HEK293T (cell line): ENCODE measurements at regions not wholly inside any gene's neighbourhood (a gene's known extent, or its start where the extent isn't known, plus 50 kb on each side); places are given as distances from the start of the nearest gene placed in this dataset.

Experiments used
- CTCF ChIA-PET: fragments of 350-600 bp; formaldehyde crosslinking; extraction: SDS; loops from one replicate; lab custom pipeline; 2021; ENCODE audit warnings: antibody characterized with exemption, inconsistent platforms; lab: Yijun Ruan, JAX
- POLR2A ChIA-PET: fragments of 350-600 bp; formaldehyde crosslinking; extraction: SDS; loops from one replicate; lab custom pipeline; 2020; ENCODE audit warnings: antibody characterized with exemption, inconsistent platforms; lab: Yijun Ruan, JAX
- DNase-seq: peaks from one replicate; pipeline ENCODE4 v3.0.0; 2012; ENCODE audit warnings: mixed read lengths; ENCODE audit errors: extremely low spot score
- ARNT ChIP-seq: fragments of 450-650 bp; IDR thresholded peaks from 2 replicates; pipeline ENCODE4 v1.6.1; 2017; ENCODE audit warnings: mild to moderate bottlenecking
- BHLHE40 ChIP-seq: fragments of 450-650 bp; IDR thresholded peaks from 2 replicates; pipeline ENCODE4 v1.6.1; 2016; ENCODE audit warnings: mild to moderate bottlenecking, moderate library complexity, borderline replicate concordance
- CTBP1 ChIP-seq: fragments of 450-650 bp; IDR thresholded peaks from 2 replicates; pipeline ENCODE4 v1.6.1; 2016; ENCODE audit warnings: borderline replicate concordance
- ELF4 ChIP-seq: fragments of 450-650 bp; IDR thresholded peaks from 2 replicates; pipeline ENCODE4 v1.6.1; 2017; ENCODE audit warnings: antibody characterized with exemption
- FOXA1 ChIP-seq: fragments of 450-650 bp; IDR thresholded peaks from 2 replicates; pipeline ENCODE4 v1.6.1; 2016; ENCODE audit warnings: mild to moderate bottlenecking
- FOXK2 ChIP-seq: fragments of 450-650 bp; IDR thresholded peaks from 2 replicates; pipeline ENCODE4 v1.6.1; 2016; ENCODE audit warnings: mild to moderate bottlenecking
- FOXM1 ChIP-seq: fragments of 450-650 bp; IDR thresholded peaks from 2 replicates; pipeline ENCODE4 v1.6.1; 2017; ENCODE audit warnings: mild to moderate bottlenecking, borderline replicate concordance
- HDGF ChIP-seq: fragments of 450-650 bp; IDR thresholded peaks from 2 replicates; pipeline ENCODE4 v1.6.1; 2017; ENCODE audit warnings: antibody characterized with exemption, borderline replicate concordance
- L3MBTL2 ChIP-seq: fragments of 450-650 bp; conservative IDR thresholded peaks from 2 replicates; pipeline ENCODE4 v1.6.1; 2016; ENCODE audit warnings: mild to moderate bottlenecking
- LEF1 ChIP-seq: fragments of 450-650 bp; IDR thresholded peaks from 2 replicates; pipeline ENCODE4 v1.6.1; 2017; ENCODE audit warnings: mild to moderate bottlenecking, borderline replicate concordance
- NFRKB ChIP-seq: fragments of 450-650 bp; IDR thresholded peaks from 2 replicates; pipeline ENCODE4 v1.6.1; 2016; ENCODE audit warnings: mild to moderate bottlenecking, moderate library complexity
- SP1 ChIP-seq: fragments of 450-650 bp; IDR thresholded peaks from 2 replicates; pipeline ENCODE4 v1.6.1; 2017
- SUZ12 ChIP-seq: fragments of 450-650 bp; IDR thresholded peaks from 2 replicates; pipeline ENCODE4 v1.6.1; 2016; ENCODE audit warnings: mild to moderate bottlenecking
- TARDBP ChIP-seq: fragments of 450-650 bp; IDR thresholded peaks from 2 replicates; pipeline ENCODE4 v1.6.1; 2016
- ZNF384 ChIP-seq: fragments of 450-650 bp; IDR thresholded peaks from 2 replicates; pipeline ENCODE4 v1.6.1; 2016
- TF ChIP-seq, protein P1 (sequence below): fragments of 450-650 bp; IDR thresholded peaks from 2 replicates; pipeline ENCODE4 v1.6.1; 2016

DNA sequence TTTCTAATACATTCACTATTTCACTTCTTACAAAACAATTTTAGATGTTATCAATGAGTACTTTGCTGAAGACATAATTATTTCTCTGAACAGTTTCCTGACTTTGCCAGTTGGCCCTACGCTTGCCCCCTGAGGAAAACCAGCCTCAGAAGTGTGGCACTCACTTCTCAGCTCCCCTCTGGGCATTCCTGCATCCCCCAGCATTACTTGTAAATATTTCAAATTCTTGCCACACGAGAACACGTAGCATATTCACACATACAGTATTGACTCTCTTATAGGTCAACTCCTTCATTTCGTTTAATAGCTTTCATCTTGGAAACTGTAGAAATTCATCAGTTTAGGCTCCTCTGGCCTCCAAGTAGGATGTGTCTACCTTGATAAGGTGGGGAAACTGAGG is 65.2 kb downstream of the OTX2 start:
- POLR2A ChIA-PET = no interaction called here
- DNase-seq = no peak
- CTCF ChIA-PET = no interaction called here
- no peak for TF ChIP-seq L3MBTL2
- TF ChIP-seq TARDBP = no peak
- TF ChIP-seq FOXK2 = no peak
- TF ChIP-seq ZNF384 = no peak
- no peak for TF ChIP-seq NFRKB
- no peak for TF ChIP-seq LEF1
- no peak for TF ChIP-seq ELF4
- no peak for TF ChIP-seq BHLHE40
- no peak for TF ChIP-seq SP1
- no peak for TF ChIP-seq HDGF
- TF ChIP-seq FOXA1 = no peak
- TF ChIP-seq CTBP1 = no peak

DNA sequence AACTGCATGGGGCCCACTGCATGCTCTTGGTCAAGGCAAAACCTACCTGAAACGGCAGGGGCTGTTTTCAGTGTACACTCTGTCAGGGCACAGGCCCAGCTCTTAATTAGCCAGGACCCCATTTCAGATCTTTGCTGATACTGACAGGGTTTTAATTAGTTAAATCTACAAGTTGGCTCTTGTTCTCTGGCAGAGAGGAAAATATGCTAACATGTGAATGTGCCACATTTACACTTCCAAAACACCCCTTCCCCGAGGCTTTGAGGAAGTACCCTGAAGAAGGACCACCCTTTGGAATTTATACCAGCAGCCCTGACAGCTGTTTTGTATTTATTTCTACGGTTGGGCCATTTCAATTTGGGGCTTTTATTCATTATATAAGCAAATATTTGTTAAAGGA is 66.3 kb downstream of the OTX2 start:
- ChIA-PET CTCF (no interaction called here), POLR2A (no interaction called here)
- no peak for DNase-seq
- TF ChIP-seq ARNT = no peak
- TF ChIP-seq FOXK2 = no peak
- TF ChIP-seq HDGF = no peak
- TF ChIP-seq L3MBTL2 = no peak
- TF ChIP-seq, protein P1, sequence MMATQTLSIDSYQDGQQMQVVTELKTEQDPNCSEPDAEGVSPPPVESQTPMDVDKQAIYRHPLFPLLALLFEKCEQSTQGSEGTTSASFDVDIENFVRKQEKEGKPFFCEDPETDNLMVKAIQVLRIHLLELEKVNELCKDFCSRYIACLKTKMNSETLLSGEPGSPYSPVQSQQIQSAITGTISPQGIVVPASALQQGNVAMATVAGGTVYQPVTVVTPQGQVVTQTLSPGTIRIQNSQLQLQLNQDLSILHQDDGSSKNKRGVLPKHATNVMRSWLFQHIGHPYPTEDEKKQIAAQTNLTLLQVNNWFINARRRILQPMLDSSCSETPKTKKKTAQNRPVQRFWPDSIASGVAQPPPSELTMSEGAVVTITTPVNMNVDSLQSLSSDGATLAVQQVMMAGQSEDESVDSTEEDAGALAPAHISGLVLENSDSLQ = no peak
- TF ChIP-seq CTBP1 = no peak
- TF ChIP-seq ZNF384 = no peak
- TF ChIP-seq FOXA1 = no peak
- TF ChIP-seq LEF1 = no peak
- TF ChIP-seq ELF4 = no peak
- TF ChIP-seq FOXM1 = no peak
- TF ChIP-seq SUZ12 = no peak
- no peak for TF ChIP-seq NFRKB
- no peak for TF ChIP-seq BHLHE40
- TF ChIP-seq TARDBP = no peak
- TF ChIP-seq SP1 = no peak

DNA sequence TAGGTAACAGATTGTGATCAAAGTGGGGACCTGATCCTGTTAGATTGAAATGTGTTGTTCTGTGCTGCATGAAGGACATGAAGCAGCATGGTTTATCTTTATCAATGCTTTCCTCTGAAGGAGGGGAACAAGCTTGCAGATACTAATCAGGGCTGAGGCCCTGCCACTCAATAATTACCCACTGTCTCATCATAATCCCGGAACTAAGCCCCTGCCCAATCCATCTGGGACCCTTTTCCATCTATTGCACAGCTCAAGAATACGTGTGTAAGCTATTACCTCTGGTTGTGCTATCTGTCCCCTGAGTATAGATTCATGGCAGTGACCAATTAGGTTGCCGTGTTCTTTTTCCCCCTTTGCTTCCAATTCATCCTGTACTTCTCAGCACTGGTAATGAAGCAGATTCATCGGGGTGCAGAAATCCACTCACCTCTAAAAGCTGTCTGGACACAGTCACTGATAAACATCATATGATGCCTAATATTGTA is 67.8 kb downstream of the OTX2 start:
- ChIA-PET CTCF (interaction anchor here (0.6 kb wide), 1 partner anchor 11 kb away, joined by 3 read pairs; no protein-coding TSS in a partner anchor), POLR2A (no interaction called here)
- DNase-seq = no peak
- TF ChIP-seq SUZ12 (no peak), ARNT (no peak), CTBP1 (no peak), TARDBP (no peak), BHLHE40 (no peak), ELF4 (no peak)

GRCh38 chr14:56741325-56741724 is 69.0 kb downstream of the OTX2 start:
- ChIA-PET CTCF (no interaction called here), POLR2A (no interaction called here)
- no peak for DNase-seq
- no peak for TF ChIP-seq FOXA1
- no peak for TF ChIP-seq ARNT
- no peak for TF ChIP-seq TARDBP
- TF ChIP-seq NFRKB = no peak
- no peak for TF ChIP-seq LEF1
- TF ChIP-seq, protein P1 = no peak
- TF ChIP-seq HDGF = no peak
- TF ChIP-seq FOXM1 = no peak
- TF ChIP-seq ELF4 = no peak
- no peak for TF ChIP-seq SP1
- TF ChIP-seq SUZ12 = no peak
- no peak for TF ChIP-seq BHLHE40
- no peak for TF ChIP-seq FOXK2
- TF ChIP-seq ZNF384 = no peak
- no peak for TF ChIP-seq L3MBTL2
- no peak for TF ChIP-seq CTBP1

DNA sequence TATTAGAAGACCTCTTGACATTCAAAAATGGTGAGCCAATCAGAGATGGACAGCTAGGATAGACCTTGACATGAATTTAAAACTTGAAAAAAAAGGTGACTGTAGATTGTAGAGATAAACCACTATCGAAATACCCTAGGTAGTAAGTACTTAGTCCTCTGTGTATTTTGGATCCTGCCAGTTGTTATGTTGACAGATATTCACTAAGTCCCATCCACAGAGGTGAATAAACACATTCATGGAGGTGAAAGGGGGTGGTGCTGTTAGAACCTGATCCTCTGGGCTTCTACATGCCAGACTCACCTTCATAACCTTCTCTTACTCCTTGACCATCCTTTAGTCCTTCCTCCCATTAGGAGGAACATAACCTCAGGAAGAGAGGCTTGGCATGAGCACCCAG is 72.3 kb downstream of the OTX2 start:
- no peak for DNase-seq
- POLR2A ChIA-PET = no interaction called here
- no peak for TF ChIP-seq HDGF
- no peak for TF ChIP-seq L3MBTL2
- TF ChIP-seq FOXK2 = no peak
- TF ChIP-seq, protein P1 = no peak
- TF ChIP-seq ARNT = no peak
- TF ChIP-seq CTBP1 = no peak
- TF ChIP-seq TARDBP = no peak
- TF ChIP-seq BHLHE40 = no peak
- TF ChIP-seq SP1 = no peak
- TF ChIP-seq ELF4 = no peak
- no peak for TF ChIP-seq SUZ12
- CTCF ChIA-PET = no interaction called here

- DNase-seq = no peak
- no peak for TF ChIP-seq ZNF384
- TF ChIP-seq BHLHE40 = no peak
- TF ChIP-seq LEF1 = no peak
- TF ChIP-seq, protein P1 = no peak
- no peak for TF ChIP-seq ARNT
- no peak for TF ChIP-seq FOXK2
- no peak for TF ChIP-seq NFRKB
- TF ChIP-seq FOXM1 = no peak
- TF ChIP-seq ELF4 = no peak
- TF ChIP-seq TARDBP = no peak
- no peak for TF ChIP-seq CTBP1
- no peak for TF ChIP-seq SP1
- TF ChIP-seq SUZ12 = no peak
- TF ChIP-seq FOXA1 = no peak
- no peak for TF ChIP-seq L3MBTL2
- TF ChIP-seq HDGF = no peak
- ChIA-PET POLR2A (no interaction called here), CTCF (no interaction called here)
Observed at GRCh38 chr14:56733396-56733795, 76.9 kb downstream of the OTX2 start.
